HCT116 (cell line): ENCODE measurements at regions not wholly inside any gene's neighbourhood (a gene's known extent, or its start where the extent isn't known, plus 50 kb on each side); places are given as distances from the start of the nearest gene placed in this dataset.

Experiments
- ATAC-seq: fragments of 200-7000 bp; cut with Tn5 transposase; 2 replicates; pipeline ENCODE4 v1.9.1; 2020; ENCODE audit warnings: mild to moderate bottlenecking, moderate library complexity
- BruUV-seq: library from RNA; stranded (reverse); fragments of 400-500 nt; replicated peaks from 2 replicates; lab custom pipeline; 2021; lab: Mats Ljungman, UMichigan
- CTCF ChIA-PET: fragments of 300-600 bp; sonication (Branson Sonifier 250); formaldehyde crosslinking; loops from one replicate; lab custom pipeline; 2021; ENCODE audit warnings: antibody characterized with exemption; lab: Charles Lee
- POLR2A ChIA-PET: fragments of 300-600, 350-600 bp; sonication (Branson Sonifier 250); formaldehyde crosslinking; loops from one replicate; lab custom pipeline; 2021; ENCODE audit warnings: antibody characterized with exemption; lab: Charles Lee
- RAD21 ChIA-PET, 2 experiments: fragments of 300-600 bp; sonication (Branson Sonifier 250); formaldehyde crosslinking; loops; one replicate each; lab custom pipeline; 2023; ENCODE audit warnings: low total read pairs in 2 of 2; ENCODE audit not compliant: uncharacterized antibody in 2 of 2, unreplicated experiment in 2 of 2, low non-redundant PET in 1 of 2; lab: Charles Lee
- DNase-seq: peaks from one replicate; pipeline ENCODE4 v3.0.0-alpha.2; 2010; ENCODE audit warnings: low read depth, low spot score
- H2AFZ ChIP-seq: fragments of 200-600 bp; shearing (Covaris generic), sonication (generic); 2 replicates; pipeline ENCODE4 v1.6.1; 2017; ENCODE audit warnings: low read depth, mixed run types, mixed read lengths, antibody characterized with exemption, low read length; ENCODE audit not compliant: poor library complexity, severe bottlenecking
- H3K27ac ChIP-seq: 2 replicates; pipeline ENCODE4 v1.5.1; 2012; ENCODE audit warnings: low read depth, low read length
- H3K27me3 ChIP-seq: fragments of 200-600 bp; sonication (generic); 2 replicates; pipeline ENCODE4 v1.6.1; 2016; ENCODE audit warnings: mixed run types, low read length, mixed read lengths; ENCODE audit not compliant: insufficient read depth
- H3K36me3 ChIP-seq, 2 experiments: fragments of 200-500 bp in 1 of 2; fragments of 200-600 bp in 1 of 2; sonication (Bioruptor generic) in 1 of 2; sonication (generic) in 1 of 2; 2 replicates each; pipeline versions ENCODE4 v1.5.1 to v1.6.1; 2014 to 2016; ENCODE audit warnings: low read length in 2 of 2, inconsistent platforms in 1 of 2, mixed read lengths in 1 of 2, mixed run types in 1 of 2; ENCODE audit not compliant: insufficient read depth in 2 of 2, control insufficient read depth in 1 of 2
- H3K4me1 ChIP-seq, 2 experiments: fragments of 200-600 bp in 1 of 2; sonication (generic) in 1 of 2; 2 replicates each; pipeline versions ENCODE4 v1.5.1 to v1.6.1; 2012 to 2017; ENCODE audit warnings: low read length in 2 of 2, inconsistent platforms in 1 of 2, mild to moderate bottlenecking in 1 of 2, mixed read lengths in 1 of 2, mixed run types in 1 of 2, moderate library complexity in 1 of 2; ENCODE audit not compliant: insufficient read depth in 2 of 2, control insufficient read depth in 1 of 2
- H3K4me2 ChIP-seq: fragments of 200-600 bp; sonication (generic); 2 replicates; pipeline ENCODE4 v1.6.1; 2017; ENCODE audit warnings: mixed run types, low read length, mixed read lengths
- H3K4me3 ChIP-seq, 2 experiments: fragments of 200-600 bp in 1 of 2; sonication (generic) in 1 of 2; replicated peaks in 1 of 2; 2 replicates each; pipeline ENCODE4 v1.5.1; 2011 to 2016; ENCODE audit warnings: low read length in 2 of 2, control low read depth in 1 of 2, low read depth in 1 of 2, mild to moderate bottlenecking in 1 of 2, mixed read lengths in 1 of 2, mixed run types in 1 of 2
- H3K79me2 ChIP-seq: fragments of 200-600 bp; sonication (generic); 2 replicates; pipeline ENCODE4 v1.6.1; 2017; ENCODE audit warnings: mild to moderate bottlenecking, mixed run types, low read length, moderate library complexity, mixed read lengths; ENCODE audit not compliant: insufficient read depth
- H3K9ac ChIP-seq: fragments of 200-600 bp; sonication (generic); 2 replicates; pipeline ENCODE4 v1.6.1; 2016; ENCODE audit warnings: low read length, mixed read lengths
- H3K9me2 ChIP-seq: fragments of 200-600 bp; sonication (generic), shearing (Covaris generic); 2 replicates; pipeline ENCODE4 v1.6.1; 2017; ENCODE audit warnings: mixed run types, mild to moderate bottlenecking, moderate library complexity; ENCODE audit not compliant: insufficient read depth
- H3K9me3 ChIP-seq, 2 experiments: fragments of 200-500 bp in 1 of 2; fragments of 200-600 bp in 1 of 2; sonication (Bioruptor generic) in 1 of 2; sonication (generic) in 1 of 2; 2 replicates each; pipeline ENCODE4 v1.6.1; 2014 to 2017; ENCODE audit warnings: low read length in 2 of 2, mixed read lengths in 2 of 2, inconsistent platforms in 1 of 2, low read depth in 1 of 2, mild to moderate bottlenecking in 1 of 2, mixed run types in 1 of 2, moderate library complexity in 1 of 2; ENCODE audit not compliant: control insufficient read depth in 1 of 2, insufficient read depth in 1 of 2
- H4K20me1 ChIP-seq: fragments of 200-600 bp; sonication (generic), shearing (Covaris generic); 2 replicates; pipeline ENCODE4 v1.6.1; 2017; ENCODE audit warnings: mixed run types, mild to moderate bottlenecking, moderate library complexity; ENCODE audit not compliant: insufficient read depth
- CBX3 ChIP-seq: IDR thresholded peaks from 2 replicates; pipeline ENCODE4 v1.6.1; 2012; ENCODE audit warnings: low read depth
- CEBPB ChIP-seq: IDR thresholded peaks from 2 replicates; pipeline ENCODE4 v1.6.1; 2012; ENCODE audit warnings: low read depth
- EZH2 ChIP-seq: fragments of 200-600 bp; sonication (generic); IDR thresholded peaks from 2 replicates; pipeline ENCODE4 v1.6.1; 2017; ENCODE audit warnings: antibody characterized with exemption, mixed run types
- FOSL1 ChIP-seq: IDR thresholded peaks from 2 replicates; pipeline ENCODE4 v1.6.1; 2012; ENCODE audit warnings: low read depth
- SP1 ChIP-seq: IDR thresholded peaks from 2 replicates; pipeline ENCODE4 v1.6.1; 2012; ENCODE audit warnings: low read depth
- YY1 ChIP-seq: IDR thresholded peaks from 2 replicates; pipeline ENCODE4 v1.6.1; 2011; ENCODE audit warnings: low read length, low read depth, moderate library complexity, mild to moderate bottlenecking; ENCODE audit not compliant: insufficient replicate concordance; ENCODE audit errors: extremely low read depth
- ZFX ChIP-seq: fragments of 450-650 bp; IDR thresholded peaks from 2 replicates; pipeline ENCODE4 v1.6.1; 2017
- intact Hi-C: fragments of 100-400 bp; cut with micrococcal nuclease; formaldehyde crosslinking; loops from 2 replicates; pipeline ENCODE4 v1.10.0; 2022
- TF ChIP-seq, protein P1 (sequence below): IDR thresholded peaks from 2 replicates; pipeline ENCODE4 v1.6.1; 2011; ENCODE audit warnings: mild to moderate bottlenecking, low read length, moderate library complexity; ENCODE audit not compliant: insufficient replicate concordance; ENCODE audit errors: extremely low read depth
- TF ChIP-seq, protein P2 (sequence below): IDR thresholded peaks from 2 replicates; pipeline ENCODE4 v1.6.1; 2012
- TF ChIP-seq, protein P3 (sequence below), 3 experiments: fragments of 200-600 bp in 1 of 3; sonication (generic) in 1 of 3; IDR thresholded peaks in 2 of 3; conservative IDR thresholded peaks in 1 of 3; 2 replicates each; pipeline ENCODE4 v1.5.1; 2012 to 2017; ENCODE audit warnings: low read depth in 2 of 3, low read length in 2 of 3, antibody characterized with exemption in 1 of 3, borderline replicate concordance in 1 of 3, control low read depth in 1 of 3, mild to moderate bottlenecking in 1 of 3, mixed read lengths in 1 of 3, mixed run types in 1 of 3, moderate library complexity in 1 of 3; ENCODE audit not compliant: insufficient read depth in 1 of 3
- TF ChIP-seq, protein P4 (sequence below): IDR thresholded peaks from 2 replicates; pipeline ENCODE4 v1.6.1; 2012; ENCODE audit warnings: low read depth
- TF ChIP-seq, protein P5 (sequence below): IDR thresholded peaks from 2 replicates; pipeline ENCODE4 v1.6.1; 2012

DNA sequence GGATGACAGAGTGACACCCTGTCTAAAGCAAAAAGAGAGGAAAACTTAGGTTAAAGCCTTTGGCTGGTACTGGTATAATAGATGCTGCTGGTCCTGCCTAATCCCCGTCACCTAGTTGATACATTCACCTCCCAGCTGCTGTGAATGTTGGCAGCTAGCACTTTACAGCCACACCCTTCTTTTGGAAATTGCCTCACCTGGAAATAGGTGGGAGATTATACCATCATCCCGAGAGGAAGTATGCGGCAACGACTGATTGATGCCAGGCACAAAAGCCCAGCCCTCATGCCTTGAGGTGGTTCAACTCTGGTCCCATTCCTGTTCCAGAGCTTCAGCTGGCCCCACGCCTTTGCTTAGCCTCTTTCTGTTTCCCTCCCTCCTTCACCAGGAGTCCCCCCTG lies 53.2 kb upstream of the SIAH1 start:
- no peak overlapping the region for H2AFZ ChIP-seq
- no peak overlapping the region for H3K4me3 ChIP-seq
- no TSS peak for BruUV-seq
- H3K36me3 ChIP-seq = no peaks in the 10 kb centered on the region
- H3K27me3 ChIP-seq = no peaks in the 10 kb centered on the region
- DNase-seq = no peak
- no peak for ATAC-seq
- ChIA-PET CTCF (no interaction called here), RAD21 (interaction anchor here in 1 of 2 experiments (0.7 kb wide), 1 partner anchor 65 kb away, joined by 4 read pairs; no protein-coding TSS in a partner anchor), POLR2A (no interaction called here)
- intact Hi-C loops = no loop called here
- no peaks in the 10 kb centered on the region for H3K9me3 ChIP-seq
- H3K4me2 ChIP-seq = no peak overlapping the region
- H3K79me2 ChIP-seq = no peaks in the 10 kb centered on the region
- no peaks in the 10 kb centered on the region for H3K4me1 ChIP-seq
- H3K27ac ChIP-seq = no peak overlapping the region
- no peaks in the 10 kb centered on the region for H3K9me2 ChIP-seq
- TF ChIP-seq, protein P1, sequence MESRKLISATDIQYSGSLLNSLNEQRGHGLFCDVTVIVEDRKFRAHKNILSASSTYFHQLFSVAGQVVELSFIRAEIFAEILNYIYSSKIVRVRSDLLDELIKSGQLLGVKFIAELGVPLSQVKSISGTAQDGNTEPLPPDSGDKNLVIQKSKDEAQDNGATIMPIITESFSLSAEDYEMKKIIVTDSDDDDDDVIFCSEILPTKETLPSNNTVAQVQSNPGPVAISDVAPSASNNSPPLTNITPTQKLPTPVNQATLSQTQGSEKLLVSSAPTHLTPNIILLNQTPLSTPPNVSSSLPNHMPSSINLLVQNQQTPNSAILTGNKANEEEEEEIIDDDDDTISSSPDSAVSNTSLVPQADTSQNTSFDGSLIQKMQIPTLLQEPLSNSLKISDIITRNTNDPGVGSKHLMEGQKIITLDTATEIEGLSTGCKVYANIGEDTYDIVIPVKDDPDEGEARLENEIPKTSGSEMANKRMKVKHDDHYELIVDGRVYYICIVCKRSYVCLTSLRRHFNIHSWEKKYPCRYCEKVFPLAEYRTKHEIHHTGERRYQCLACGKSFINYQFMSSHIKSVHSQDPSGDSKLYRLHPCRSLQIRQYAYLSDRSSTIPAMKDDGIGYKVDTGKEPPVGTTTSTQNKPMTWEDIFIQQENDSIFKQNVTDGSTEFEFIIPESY = no peak
- TF ChIP-seq CBX3 = no peak
- TF ChIP-seq SP1 = no peak
- TF ChIP-seq, all 23 proteins: peak for 0
- Histone ChIP-seq H3K9ac (no peak overlapping the region), H4K20me1 (no peaks in the 10 kb centered on the region)

DNA sequence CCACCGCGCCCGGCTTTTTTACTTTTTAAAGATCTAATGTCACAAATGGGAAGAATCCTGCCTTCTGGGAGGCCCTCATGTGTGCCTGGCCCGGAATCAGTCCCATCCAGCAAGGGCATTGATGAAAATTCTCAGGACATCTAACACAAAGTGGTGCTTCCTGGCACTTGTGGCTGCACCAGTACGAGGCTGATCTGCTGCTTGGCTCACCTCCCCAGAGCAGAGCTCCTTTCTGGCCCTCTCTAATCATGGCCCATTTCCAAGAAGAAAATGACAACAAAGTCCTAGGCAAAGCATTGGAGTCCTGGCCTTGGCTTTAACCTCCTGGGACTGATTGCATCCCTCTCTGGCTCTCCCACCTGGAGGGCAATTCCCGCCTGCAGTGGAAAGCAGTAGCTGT lies 50.7 kb upstream of the SIAH1 start:
- ChIA-PET CTCF (no interaction called here), RAD21 (no interaction called here), POLR2A (no interaction called here)
- Histone ChIP-seq H3K4me3 (no peak overlapping the region), H3K9me2 (no peaks in the 10 kb centered on the region), H3K9me3 (no peaks in the 10 kb centered on the region), H3K4me1 (no peaks in the 10 kb centered on the region), H3K27me3 (no peaks in the 10 kb centered on the region), H3K79me2 (no peaks in the 10 kb centered on the region), H4K20me1 (no peaks in the 10 kb centered on the region), H3K9ac (no peak overlapping the region), H2AFZ (no peak overlapping the region), H3K36me3 (no peaks in the 10 kb centered on the region), H3K4me2 (no peak overlapping the region), H3K27ac (no peak overlapping the region)
- no TSS peak for BruUV-seq
- ATAC-seq (no peak), DNase-seq (no peak)
- intact Hi-C loops = no loop called here
- TF ChIP-seq EZH2 = no peak
- no peak for TF ChIP-seq FOSL1
- no peak for TF ChIP-seq ZFX
- TF ChIP-seq YY1 = no peak
- TF ChIP-seq CBX3 = no peak
- TF ChIP-seq, protein P2, sequence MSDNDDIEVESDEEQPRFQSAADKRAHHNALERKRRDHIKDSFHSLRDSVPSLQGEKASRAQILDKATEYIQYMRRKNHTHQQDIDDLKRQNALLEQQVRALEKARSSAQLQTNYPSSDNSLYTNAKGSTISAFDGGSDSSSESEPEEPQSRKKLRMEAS = no peak
- TF ChIP-seq, protein P3, sequence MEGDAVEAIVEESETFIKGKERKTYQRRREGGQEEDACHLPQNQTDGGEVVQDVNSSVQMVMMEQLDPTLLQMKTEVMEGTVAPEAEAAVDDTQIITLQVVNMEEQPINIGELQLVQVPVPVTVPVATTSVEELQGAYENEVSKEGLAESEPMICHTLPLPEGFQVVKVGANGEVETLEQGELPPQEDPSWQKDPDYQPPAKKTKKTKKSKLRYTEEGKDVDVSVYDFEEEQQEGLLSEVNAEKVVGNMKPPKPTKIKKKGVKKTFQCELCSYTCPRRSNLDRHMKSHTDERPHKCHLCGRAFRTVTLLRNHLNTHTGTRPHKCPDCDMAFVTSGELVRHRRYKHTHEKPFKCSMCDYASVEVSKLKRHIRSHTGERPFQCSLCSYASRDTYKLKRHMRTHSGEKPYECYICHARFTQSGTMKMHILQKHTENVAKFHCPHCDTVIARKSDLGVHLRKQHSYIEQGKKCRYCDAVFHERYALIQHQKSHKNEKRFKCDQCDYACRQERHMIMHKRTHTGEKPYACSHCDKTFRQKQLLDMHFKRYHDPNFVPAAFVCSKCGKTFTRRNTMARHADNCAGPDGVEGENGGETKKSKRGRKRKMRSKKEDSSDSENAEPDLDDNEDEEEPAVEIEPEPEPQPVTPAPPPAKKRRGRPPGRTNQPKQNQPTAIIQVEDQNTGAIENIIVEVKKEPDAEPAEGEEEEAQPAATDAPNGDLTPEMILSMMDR (IDR thresholded peaks at IDR 0.05 in 2 of 3, conservative IDR thresholded peaks at IDR 0.05 in 1 of 3; ENCODE audit: borderline replicate concordance in 1 of 3, insufficient read depth in 1 of 3, low read depth in 2 of 3, low read length in 2 of 3) = no peak
- TF ChIP-seq CEBPB = no peak
- TF ChIP-seq, protein P4, sequence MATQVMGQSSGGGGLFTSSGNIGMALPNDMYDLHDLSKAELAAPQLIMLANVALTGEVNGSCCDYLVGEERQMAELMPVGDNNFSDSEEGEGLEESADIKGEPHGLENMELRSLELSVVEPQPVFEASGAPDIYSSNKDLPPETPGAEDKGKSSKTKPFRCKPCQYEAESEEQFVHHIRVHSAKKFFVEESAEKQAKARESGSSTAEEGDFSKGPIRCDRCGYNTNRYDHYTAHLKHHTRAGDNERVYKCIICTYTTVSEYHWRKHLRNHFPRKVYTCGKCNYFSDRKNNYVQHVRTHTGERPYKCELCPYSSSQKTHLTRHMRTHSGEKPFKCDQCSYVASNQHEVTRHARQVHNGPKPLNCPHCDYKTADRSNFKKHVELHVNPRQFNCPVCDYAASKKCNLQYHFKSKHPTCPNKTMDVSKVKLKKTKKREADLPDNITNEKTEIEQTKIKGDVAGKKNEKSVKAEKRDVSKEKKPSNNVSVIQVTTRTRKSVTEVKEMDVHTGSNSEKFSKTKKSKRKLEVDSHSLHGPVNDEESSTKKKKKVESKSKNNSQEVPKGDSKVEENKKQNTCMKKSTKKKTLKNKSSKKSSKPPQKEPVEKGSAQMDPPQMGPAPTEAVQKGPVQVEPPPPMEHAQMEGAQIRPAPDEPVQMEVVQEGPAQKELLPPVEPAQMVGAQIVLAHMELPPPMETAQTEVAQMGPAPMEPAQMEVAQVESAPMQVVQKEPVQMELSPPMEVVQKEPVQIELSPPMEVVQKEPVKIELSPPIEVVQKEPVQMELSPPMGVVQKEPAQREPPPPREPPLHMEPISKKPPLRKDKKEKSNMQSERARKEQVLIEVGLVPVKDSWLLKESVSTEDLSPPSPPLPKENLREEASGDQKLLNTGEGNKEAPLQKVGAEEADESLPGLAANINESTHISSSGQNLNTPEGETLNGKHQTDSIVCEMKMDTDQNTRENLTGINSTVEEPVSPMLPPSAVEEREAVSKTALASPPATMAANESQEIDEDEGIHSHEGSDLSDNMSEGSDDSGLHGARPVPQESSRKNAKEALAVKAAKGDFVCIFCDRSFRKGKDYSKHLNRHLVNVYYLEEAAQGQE = no peak
- TF ChIP-seq, protein P5, sequence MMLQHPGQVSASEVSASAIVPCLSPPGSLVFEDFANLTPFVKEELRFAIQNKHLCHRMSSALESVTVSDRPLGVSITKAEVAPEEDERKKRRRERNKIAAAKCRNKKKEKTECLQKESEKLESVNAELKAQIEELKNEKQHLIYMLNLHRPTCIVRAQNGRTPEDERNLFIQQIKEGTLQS = no peak
